ENCODE measurements at regions not wholly inside any gene's neighbourhood (a gene's known extent, or its start where the extent isn't known, plus 50 kb on each side); places are given as distances from the start of the nearest gene placed in this dataset.

- TF ChIP-seq, protein P1, sequence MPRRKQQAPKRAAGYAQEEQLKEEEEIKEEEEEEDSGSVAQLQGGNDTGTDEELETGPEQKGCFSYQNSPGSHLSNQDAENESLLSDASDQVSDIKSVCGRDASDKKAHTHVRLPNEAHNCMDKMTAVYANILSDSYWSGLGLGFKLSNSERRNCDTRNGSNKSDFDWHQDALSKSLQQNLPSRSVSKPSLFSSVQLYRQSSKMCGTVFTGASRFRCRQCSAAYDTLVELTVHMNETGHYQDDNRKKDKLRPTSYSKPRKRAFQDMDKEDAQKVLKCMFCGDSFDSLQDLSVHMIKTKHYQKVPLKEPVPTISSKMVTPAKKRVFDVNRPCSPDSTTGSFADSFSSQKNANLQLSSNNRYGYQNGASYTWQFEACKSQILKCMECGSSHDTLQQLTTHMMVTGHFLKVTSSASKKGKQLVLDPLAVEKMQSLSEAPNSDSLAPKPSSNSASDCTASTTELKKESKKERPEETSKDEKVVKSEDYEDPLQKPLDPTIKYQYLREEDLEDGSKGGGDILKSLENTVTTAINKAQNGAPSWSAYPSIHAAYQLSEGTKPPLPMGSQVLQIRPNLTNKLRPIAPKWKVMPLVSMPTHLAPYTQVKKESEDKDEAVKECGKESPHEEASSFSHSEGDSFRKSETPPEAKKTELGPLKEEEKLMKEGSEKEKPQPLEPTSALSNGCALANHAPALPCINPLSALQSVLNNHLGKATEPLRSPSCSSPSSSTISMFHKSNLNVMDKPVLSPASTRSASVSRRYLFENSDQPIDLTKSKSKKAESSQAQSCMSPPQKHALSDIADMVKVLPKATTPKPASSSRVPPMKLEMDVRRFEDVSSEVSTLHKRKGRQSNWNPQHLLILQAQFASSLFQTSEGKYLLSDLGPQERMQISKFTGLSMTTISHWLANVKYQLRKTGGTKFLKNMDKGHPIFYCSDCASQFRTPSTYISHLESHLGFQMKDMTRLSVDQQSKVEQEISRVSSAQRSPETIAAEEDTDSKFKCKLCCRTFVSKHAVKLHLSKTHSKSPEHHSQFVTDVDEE (CRISPR knock-in tag; IDR thresholded peaks at IDR 0.05), result no peak
- TF ChIP-seq ZNF565 (CRISPR knock-in tag; conservative IDR thresholded peaks at IDR 0.05; ENCODE audit: low read depth), result no peak
- no peak for TF ChIP-seq ARNTL (CRISPR knock-in tag; IDR thresholded peaks at IDR 0.05; ENCODE audit: borderline replicate concordance, low read depth)
- TF ChIP-seq ISL1 (CRISPR knock-in tag; IDR thresholded peaks at IDR 0.05), result no peak
- TF ChIP-seq POU6F1 (CRISPR knock-in tag; IDR thresholded peaks at IDR 0.05; ENCODE audit: borderline replicate concordance, low read depth), result no peak
Measured at GRCh38 chr11:30172158-30172557, 58.7 kb upstream of the FSHB start (continued).

GRCh38 chr11:30172883-30173311 is 57.9 kb upstream of the FSHB start:
- 0 out of 2 replicates have a peak, but pooled peaks have one; percentile 40 for TF ChIP-seq ISL1 (CRISPR knock-in tag; IDR thresholded peaks at IDR 0.05)
- TF ChIP-seq OSR1 (CRISPR knock-in tag; IDR thresholded peaks at IDR 0.05), result no peak
- peak; percentile 85 for ATAC-seq

DNA sequence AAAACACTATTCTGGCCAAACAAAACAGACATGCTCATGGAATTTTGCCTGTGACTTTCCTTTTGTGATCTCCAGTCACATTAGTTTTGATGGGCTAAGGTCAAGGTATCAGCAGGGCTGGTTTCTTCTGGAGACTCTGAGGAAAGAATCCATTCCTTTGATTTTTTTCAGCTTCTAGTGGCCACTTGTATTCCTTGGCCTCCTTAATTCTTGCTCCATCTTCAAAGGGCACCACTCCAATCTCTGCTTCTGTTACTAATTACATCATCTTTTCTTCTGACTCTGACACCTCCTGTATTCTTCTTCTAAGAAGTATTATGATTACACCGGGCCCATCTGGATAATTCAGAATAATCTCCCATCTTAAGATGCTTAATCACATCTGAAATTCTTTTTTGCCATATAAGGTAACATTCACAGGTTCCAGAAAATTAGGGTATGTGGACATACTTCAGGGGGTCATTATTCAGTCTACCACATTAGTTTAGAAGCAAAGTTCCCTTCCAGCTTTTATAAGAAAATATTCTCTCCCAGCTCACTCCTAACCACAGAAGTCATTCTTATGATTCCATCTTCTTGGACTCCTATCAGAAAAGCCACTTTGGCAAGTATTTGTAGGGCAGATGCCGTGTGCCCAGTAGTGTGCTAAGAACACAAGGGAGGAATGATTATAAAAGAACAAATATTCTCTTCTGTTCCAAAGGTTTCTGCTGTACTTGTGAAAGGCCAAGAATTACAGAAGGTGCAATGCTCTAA is 56.4 kb upstream of the FSHB start:
- no peak for ATAC-seq
- TF ChIP-seq, protein P1 (CRISPR knock-in tag; IDR thresholded peaks at IDR 0.05), result no peak
- TF ChIP-seq TCF4 (CRISPR knock-in tag; IDR thresholded peaks at IDR 0.05; ENCODE audit: borderline replicate concordance) (no peak), ARNTL (CRISPR knock-in tag; IDR thresholded peaks at IDR 0.05; ENCODE audit: borderline replicate concordance, low read depth) (no peak), CSDC2 (CRISPR knock-in tag; IDR thresholded peaks at IDR 0.05) (no peak), POU6F1 (CRISPR knock-in tag; IDR thresholded peaks at IDR 0.05; ENCODE audit: borderline replicate concordance, low read depth) (no peak), ESRRG (CRISPR knock-in tag; IDR thresholded peaks at IDR 0.05) (no peak), ZNF70 (CRISPR knock-in tag; IDR thresholded peaks at IDR 0.05) (no peak), SNAI2 (CRISPR knock-in tag; IDR thresholded peaks at IDR 0.05) (no peak), ZFP3 (CRISPR knock-in tag; IDR thresholded peaks at IDR 0.05) (no peak), TOX (CRISPR knock-in tag; IDR thresholded peaks at IDR 0.05; ENCODE audit: borderline replicate concordance) (no peak), ISL1 (CRISPR knock-in tag; IDR thresholded peaks at IDR 0.05) (no peak), ZNF8 (CRISPR knock-in tag; IDR thresholded peaks at IDR 0.05) (no peak), ZFP30 (CRISPR knock-in tag; IDR thresholded peaks at IDR 0.05) (no peak), GLIS3 (CRISPR knock-in tag; IDR thresholded peaks at IDR 0.05) (no peak), ZC3H10 (CRISPR knock-in tag; IDR thresholded peaks at IDR 0.05) (no peak), PPARA (CRISPR knock-in tag; IDR thresholded peaks at IDR 0.05; ENCODE audit: borderline replicate concordance) (no peak)
- TF ChIP-seq, protein P2, sequence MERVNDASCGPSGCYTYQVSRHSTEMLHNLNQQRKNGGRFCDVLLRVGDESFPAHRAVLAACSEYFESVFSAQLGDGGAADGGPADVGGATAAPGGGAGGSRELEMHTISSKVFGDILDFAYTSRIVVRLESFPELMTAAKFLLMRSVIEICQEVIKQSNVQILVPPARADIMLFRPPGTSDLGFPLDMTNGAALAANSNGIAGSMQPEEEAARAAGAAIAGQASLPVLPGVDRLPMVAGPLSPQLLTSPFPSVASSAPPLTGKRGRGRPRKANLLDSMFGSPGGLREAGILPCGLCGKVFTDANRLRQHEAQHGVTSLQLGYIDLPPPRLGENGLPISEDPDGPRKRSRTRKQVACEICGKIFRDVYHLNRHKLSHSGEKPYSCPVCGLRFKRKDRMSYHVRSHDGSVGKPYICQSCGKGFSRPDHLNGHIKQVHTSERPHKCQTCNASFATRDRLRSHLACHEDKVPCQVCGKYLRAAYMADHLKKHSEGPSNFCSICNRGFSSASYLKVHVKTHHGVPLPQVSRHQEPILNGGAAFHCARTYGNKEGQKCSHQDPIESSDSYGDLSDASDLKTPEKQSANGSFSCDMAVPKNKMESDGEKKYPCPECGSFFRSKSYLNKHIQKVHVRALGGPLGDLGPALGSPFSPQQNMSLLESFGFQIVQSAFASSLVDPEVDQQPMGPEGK (CRISPR knock-in tag; IDR thresholded peaks at IDR 0.05; ENCODE audit: borderline replicate concordance), result no peak
- TF ChIP-seq, protein P3, sequence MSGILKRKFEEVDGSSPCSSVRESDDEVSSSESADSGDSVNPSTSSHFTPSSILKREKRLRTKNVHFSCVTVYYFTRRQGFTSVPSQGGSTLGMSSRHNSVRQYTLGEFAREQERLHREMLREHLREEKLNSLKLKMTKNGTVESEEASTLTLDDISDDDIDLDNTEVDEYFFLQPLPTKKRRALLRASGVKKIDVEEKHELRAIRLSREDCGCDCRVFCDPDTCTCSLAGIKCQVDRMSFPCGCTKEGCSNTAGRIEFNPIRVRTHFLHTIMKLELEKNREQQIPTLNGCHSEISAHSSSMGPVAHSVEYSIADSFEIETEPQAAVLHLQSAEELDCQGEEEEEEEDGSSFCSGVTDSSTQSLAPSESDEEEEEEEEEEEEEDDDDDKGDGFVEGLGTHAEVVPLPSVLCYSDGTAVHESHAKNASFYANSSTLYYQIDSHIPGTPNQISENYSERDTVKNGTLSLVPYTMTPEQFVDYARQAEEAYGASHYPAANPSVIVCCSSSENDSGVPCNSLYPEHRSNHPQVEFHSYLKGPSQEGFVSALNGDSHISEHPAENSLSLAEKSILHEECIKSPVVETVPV (CRISPR knock-in tag; IDR thresholded peaks at IDR 0.05), result no peak

Data from SK-N-SH treated with all-trans-retinoic acid at 6 μM for 48 hours (cell line).